HG03378 (cell line): ENCODE measurements at regions not wholly inside any gene's neighbourhood (a gene's known extent, or its start where the extent isn't known, plus 50 kb on each side); places are given as distances from the start of the nearest gene placed in this dataset.

ENCODE experiments used
- ATAC-seq: cut with Tn5 transposase; IDR thresholded peaks from one replicate; pipeline ENCODE4 v1.9.1; 2021; ENCODE audit warnings: mild to moderate bottlenecking, moderate library complexity; ENCODE audit not compliant: unreplicated experiment

GRCh38 chr17:72206376-72206775 lies 85.6 kb downstream of the SOX9 start:
- ATAC-seq, result no peak

GRCh38 chr17:72208832-72209231 lies 88.0 kb downstream of the SOX9 start:
- ATAC-seq, result no peak

- no peak for ATAC-seq
These were observed 91.2 kb downstream of the SOX9 start for GRCh38 chr17:72212041-72212440.

GRCh38 chr17:72215490-72215889 lies 94.7 kb downstream of the SOX9 start:
- no peak for ATAC-seq

GRCh38 chr17:72215928-72216327 lies 95.1 kb downstream of the SOX9 start:
- ATAC-seq, result no peak

- ATAC-seq, result no peak
These were observed 98.5 kb downstream of the SOX9 start for GRCh38 chr17:72219137-72219823.

- no peak for ATAC-seq
These were observed 99.1 kb downstream of the SOX9 start for GRCh38 chr17:72219824-72220493.

- no peak for ATAC-seq
These were observed 102.0 kb downstream of the SOX9 start for GRCh38 chr17:72222661-72223380.

GRCh38 chr17:72223866-72224291 lies 103.1 kb downstream of the SOX9 start:
- ATAC-seq, result no peak

GRCh38 chr17:72226322-72226721 lies 105.5 kb downstream of the SOX9 start:
- ATAC-seq, result no peak

- no peak for ATAC-seq
These were observed 113.2 kb downstream of the SOX9 start for GRCh38 chr17:72233986-72234385.

- no peak for ATAC-seq
These were observed 114.2 kb downstream of the SOX9 start for GRCh38 chr17:72234985-72235384.

GRCh38 chr17:72236980-72237633 lies 116.3 kb downstream of the SOX9 start:
- ATAC-seq, result no peak

GRCh38 chr17:72238157-72238673 lies 117.4 kb downstream of the SOX9 start:
- no peak for ATAC-seq

GRCh38 chr17:72239548-72239947 lies 118.7 kb downstream of the SOX9 start:
- ATAC-seq, result no peak

GRCh38 chr17:72240333-72240732 lies 119.5 kb downstream of the SOX9 start:
- ATAC-seq, result no peak

- no peak for ATAC-seq
These were observed 123.7 kb downstream of the SOX9 start for GRCh38 chr17:72244494-72244893.

GRCh38 chr17:72244956-72245355 lies 124.1 kb downstream of the SOX9 start:
- no peak for ATAC-seq

- ATAC-seq, result no peak
These were observed 128.6 kb downstream of the SOX9 start for GRCh38 chr17:72249441-72249840.

GRCh38 chr17:72250206-72250605 lies 129.4 kb downstream of the SOX9 start:
- no peak for ATAC-seq

- no peak for ATAC-seq
These were observed 132.8 kb downstream of the SOX9 start for GRCh38 chr17:72253597-72253996.
